A549 (cell line): ENCODE measurements at regions not wholly inside any gene's neighbourhood (a gene's known extent, or its start where the extent isn't known, plus 50 kb on each side); places are given as distances from the start of the nearest gene placed in this dataset.

Experiments used
- ATAC-seq, 2 experiments: fragments of 200-7000 bp in 1 of 2; fragments of >200 bp in 1 of 2; cut with Nextera tagmentation in 1 of 2; cut with Tn5 transposase in 1 of 2; 3 replicates each; pipeline versions ENCODE4 v1.8.0 to v1.9.1; 2018 to 2020; ENCODE audit warnings: mild to moderate bottlenecking in 1 of 2, moderate library complexity in 1 of 2
- CTCF ChIA-PET: fragments of 300-600 bp; sonication (Branson Sonifier 250); formaldehyde crosslinking; extraction: SDS; loops from one replicate; lab custom pipeline; 2021; ENCODE audit warnings: antibody characterized with exemption, inconsistent platforms; lab: Yijun Ruan, JAX
- POLR2A ChIA-PET: fragments of 350-600 bp; formaldehyde crosslinking; extraction: SDS; loops from one replicate; lab custom pipeline; 2021; ENCODE audit warnings: antibody characterized with exemption, inconsistent platforms; lab: Yijun Ruan, JAX
- DNase-seq, 2 experiments: peaks; one replicate each; pipeline versions ENCODE4 v3.0.0 to v3.0.0-alpha.2; 2011 to 2016; ENCODE audit warnings: low read depth in 1 of 2, low spot score in 1 of 2
- FAIRE-seq: peaks from 2 replicates; lab custom pipeline; 2011; peaks lifted over from hg19 to GRCh38; lab: Jason Lieb, UNC
- H3K27ac ChIP-seq, 2 experiments: fragments of >200 bp; sonication (Bioruptor Twin); formaldehyde crosslinking; 3 replicates each; pipeline ENCODE4 v1.5.1; 2016 to 2017
- H3K4me1 ChIP-seq: fragments of >200 bp; sonication (Bioruptor Twin); formaldehyde crosslinking; 3 replicates; pipeline ENCODE4 v1.6.1; 2016
- H3K4me2 ChIP-seq: fragments of >200 bp; sonication (Bioruptor Twin); formaldehyde crosslinking; 3 replicates; pipeline ENCODE4 v1.6.1; 2016
- H3K4me3 ChIP-seq: fragments of >200 bp; sonication (Bioruptor Twin); formaldehyde crosslinking; 3 replicates; pipeline ENCODE4 v1.5.1; 2016
- H3K9me3 ChIP-seq: fragments of >200 bp; sonication (Bioruptor Twin); formaldehyde crosslinking; 3 replicates; pipeline ENCODE4 v1.6.1; 2016
- BHLHE40 ChIP-seq: IDR thresholded peaks from 2 replicates; pipeline ENCODE4 v1.6.1; 2012; ENCODE audit warnings: low read depth, low read length, inconsistent platforms
- CEBPB ChIP-seq, 2 experiments: fragments of >200 bp in 1 of 2; sonication (Bioruptor Twin) in 1 of 2; formaldehyde crosslinking in 1 of 2; IDR thresholded peaks; 2 replicates each; pipeline ENCODE4 v1.6.1; 2012 to 2016
- CHD2 ChIP-seq: fragments of 150-350 bp; IDR thresholded peaks from 2 replicates; pipeline ENCODE4 v1.6.1; 2014; ENCODE audit warnings: low read length; ENCODE audit not compliant: partially characterized antibody
- CHD4 ChIP-seq: fragments of 200-600 bp; sonication (generic); IDR thresholded peaks from 2 replicates; pipeline ENCODE4 v1.6.1; 2016; ENCODE audit warnings: antibody characterized with exemption, mild to moderate bottlenecking, borderline replicate concordance
- E2F6 ChIP-seq: IDR thresholded peaks from 2 replicates; pipeline ENCODE4 v1.6.1; 2012; ENCODE audit warnings: low read depth, borderline replicate concordance
- EHF ChIP-seq: fragments of 250-450 bp; sonication (Bioruptor Pico); IDR thresholded peaks from 2 replicates; pipeline ENCODE4 v1.5.0; 2020; ENCODE audit warnings: mild to moderate bottlenecking
- EHMT2 ChIP-seq: fragments of 200-600 bp; sonication (generic); IDR thresholded peaks from 2 replicates; pipeline ENCODE4 v1.6.1; 2016; ENCODE audit warnings: antibody characterized with exemption, low read depth, mild to moderate bottlenecking, moderate library complexity
- EP300 ChIP-seq, 2 experiments: fragments of >200 bp; sonication (Bioruptor Twin); formaldehyde crosslinking; IDR thresholded peaks; 2 replicates in 1 of 2; 3 replicates in 1 of 2; pipeline ENCODE4 v1.6.1; 2016 to 2017
- ESRRA ChIP-seq: fragments of 150-350 bp; IDR thresholded peaks from 2 replicates; pipeline ENCODE4 v1.6.1; 2014; ENCODE audit warnings: mild to moderate bottlenecking, low read length, borderline replicate concordance
- FOSB ChIP-seq: fragments of 250-450 bp; sonication (Bioruptor Pico); IDR thresholded peaks from 2 replicates; pipeline ENCODE4 v1.5.0; 2020; ENCODE audit warnings: mild to moderate bottlenecking, moderate library complexity
- HOXA7 ChIP-seq: fragments of 250-450 bp; sonication (Bioruptor Pico); IDR thresholded peaks from 2 replicates; pipeline ENCODE4 v1.5.0; 2020; ENCODE audit warnings: mild to moderate bottlenecking, moderate library complexity
- HOXB5 ChIP-seq: fragments of 250-450 bp; sonication (Bioruptor Pico); IDR thresholded peaks from 2 replicates; pipeline ENCODE4 v1.5.0; 2020; ENCODE audit warnings: mild to moderate bottlenecking, moderate library complexity
- JUN ChIP-seq, 2 experiments: fragments of >200 bp; sonication (Bioruptor Twin); formaldehyde crosslinking; IDR thresholded peaks; 2 replicates in 1 of 2; 3 replicates in 1 of 2; pipeline ENCODE4 v1.6.1; 2016 to 2017
- JUNB ChIP-seq: fragments of >200 bp; sonication (Bioruptor Twin); formaldehyde crosslinking; IDR thresholded peaks from 2 replicates; pipeline ENCODE4 v1.6.1; 2016
- KDM1A ChIP-seq: fragments of 200-600 bp; sonication (generic); IDR thresholded peaks from 2 replicates; pipeline ENCODE4 v1.6.1; 2016; ENCODE audit warnings: low read depth, mild to moderate bottlenecking
- KDM5A ChIP-seq: fragments of 200-600 bp; sonication (generic); IDR thresholded peaks from 2 replicates; pipeline ENCODE4 v1.6.1; 2016; ENCODE audit warnings: antibody characterized with exemption, mild to moderate bottlenecking
- MAFK ChIP-seq: fragments of 450-650 bp; IDR thresholded peaks from 2 replicates; pipeline ENCODE4 v1.6.1; 2014; ENCODE audit not compliant: partially characterized antibody
- MAX ChIP-seq: IDR thresholded peaks from 2 replicates; pipeline ENCODE4 v1.6.1; 2012
- NPAS2 ChIP-seq: fragments of 250-450 bp; sonication (Bioruptor Pico); IDR thresholded peaks from 2 replicates; pipeline ENCODE4 v1.8.0; 2022; ENCODE audit warnings: mild to moderate bottlenecking, moderate library complexity, borderline replicate concordance
- PBX3 ChIP-seq: IDR thresholded peaks from 2 replicates; pipeline ENCODE4 v1.6.1; 2012
- RAD21 ChIP-seq, 2 experiments: fragments of >200 bp in 1 of 2; sonication (Bioruptor Twin) in 1 of 2; formaldehyde crosslinking in 1 of 2; IDR thresholded peaks in 1 of 2; conservative IDR thresholded peaks in 1 of 2; 2 replicates in 1 of 2; 3 replicates in 1 of 2; pipeline ENCODE4 v1.6.1; 2012 to 2018; ENCODE audit warnings: inconsistent platforms in 1 of 2
- RARB ChIP-seq: fragments of 250-450 bp; sonication (Bioruptor Pico); IDR thresholded peaks from 2 replicates; pipeline ENCODE4 v1.8.0; 2021; ENCODE audit warnings: mild to moderate bottlenecking, moderate library complexity
- RCOR1 ChIP-seq: fragments of 150-350 bp; IDR thresholded peaks from 2 replicates; pipeline ENCODE4 v1.6.1; 2014; ENCODE audit warnings: antibody characterized with exemption, low read length, low read depth
- RNF2 ChIP-seq: fragments of 200-600 bp; sonication (generic); IDR thresholded peaks from 2 replicates; pipeline ENCODE4 v1.6.1; 2016; ENCODE audit warnings: low read depth, mild to moderate bottlenecking, antibody characterized with exemption, moderate library complexity, borderline replicate concordance
- USF2 ChIP-seq: fragments of 450-650 bp; IDR thresholded peaks from 2 replicates; pipeline ENCODE4 v1.6.1; 2014; ENCODE audit warnings: antibody characterized with exemption
- ZC3H11A ChIP-seq: fragments of 450-650 bp; IDR thresholded peaks from 2 replicates; pipeline ENCODE4 v1.6.1; 2014; ENCODE audit warnings: antibody characterized with exemption, mild to moderate bottlenecking
- ZFP36 ChIP-seq: fragments of 450-650 bp; IDR thresholded peaks from 2 replicates; pipeline ENCODE4 v1.6.1; 2014; ENCODE audit warnings: borderline replicate concordance; ENCODE audit not compliant: partially characterized antibody
- WGBS: methylation state at CpG from one replicate; pipeline ENCODE4 v1.1.6; 2017; ENCODE audit errors: missing lambda C conversion rate; 5-methylcytosine and 5-hydroxymethylcytosine counted together
- TF ChIP-seq, protein P1 (sequence below): fragments of 150-350 bp; IDR thresholded peaks from 2 replicates; pipeline ENCODE4 v1.6.1; 2014; ENCODE audit warnings: low read depth, mild to moderate bottlenecking, low read length
- TF ChIP-seq, protein P2 (sequence below): fragments of >200 bp; sonication (Bioruptor Twin); formaldehyde crosslinking; IDR thresholded peaks from 2 replicates; pipeline ENCODE4 v1.6.1; 2016

- H3K4me2 ChIP-seq: no peak overlapping the region
- ChIA-PET POLR2A (no interaction called here), CTCF (no interaction called here)
- no peaks in the 10 kb centered on the region for H3K9me3 ChIP-seq
- TF ChIP-seq MAFK: no peak
- TF ChIP-seq NPAS2 (CRISPR knock-in tag): no peak
- TF ChIP-seq, protein P1, sequence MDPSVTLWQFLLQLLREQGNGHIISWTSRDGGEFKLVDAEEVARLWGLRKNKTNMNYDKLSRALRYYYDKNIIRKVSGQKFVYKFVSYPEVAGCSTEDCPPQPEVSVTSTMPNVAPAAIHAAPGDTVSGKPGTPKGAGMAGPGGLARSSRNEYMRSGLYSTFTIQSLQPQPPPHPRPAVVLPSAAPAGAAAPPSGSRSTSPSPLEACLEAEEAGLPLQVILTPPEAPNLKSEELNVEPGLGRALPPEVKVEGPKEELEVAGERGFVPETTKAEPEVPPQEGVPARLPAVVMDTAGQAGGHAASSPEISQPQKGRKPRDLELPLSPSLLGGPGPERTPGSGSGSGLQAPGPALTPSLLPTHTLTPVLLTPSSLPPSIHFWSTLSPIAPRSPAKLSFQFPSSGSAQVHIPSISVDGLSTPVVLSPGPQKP: no peak
- TF ChIP-seq CHD4: no peak
- no peak for TF ChIP-seq USF2
- TF ChIP-seq RCOR1: no peak
- no peak for TF ChIP-seq HOXB5 (CRISPR knock-in tag)
- TF ChIP-seq CHD2: no peak
- no peak for TF ChIP-seq ZC3H11A
- no peak for TF ChIP-seq ZFP36
- TF ChIP-seq, protein P2, sequence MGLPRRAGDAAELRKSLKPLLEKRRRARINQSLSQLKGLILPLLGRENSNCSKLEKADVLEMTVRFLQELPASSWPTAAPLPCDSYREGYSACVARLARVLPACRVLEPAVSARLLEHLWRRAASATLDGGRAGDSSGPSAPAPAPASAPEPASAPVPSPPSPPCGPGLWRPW: no peak
- TF ChIP-seq PBX3: no peak
- no peak for TF ChIP-seq FOSB (CRISPR knock-in tag)
- TF ChIP-seq MAX: no peak
- no peak for TF ChIP-seq RARB (CRISPR knock-in tag)
- no peak for TF ChIP-seq KDM5A
- no peak for TF ChIP-seq EHMT2
- no peak for TF ChIP-seq KDM1A
- TF ChIP-seq JUNB: no peak
- FAIRE-seq (no peak), ATAC-seq (no peak), DNase-seq (no peak)
- H3K27ac ChIP-seq: no peak overlapping the region
- H3K4me3 ChIP-seq: no peak overlapping the region
- no peaks in the 10 kb centered on the region for H3K4me1 ChIP-seq
Measured at GRCh38 chr11:95451261-95451660, 220.3 kb upstream of the SESN3 start.

- WGBS: 63% methylated on average over 4 of the region's 4 CpGs
- H3K27ac ChIP-seq: no peak overlapping the region
- CTCF ChIA-PET: no interaction called here
- no peak for FAIRE-seq
- no peak overlapping the region for H3K4me2 ChIP-seq
- H3K9me3 ChIP-seq: no peaks in the 10 kb centered on the region
- no peaks in the 10 kb centered on the region for H3K4me1 ChIP-seq
- DNase-seq: no peak
- POLR2A ChIA-PET: no interaction called here
- no peak for ATAC-seq
- no peak overlapping the region for H3K4me3 ChIP-seq
- TF ChIP-seq RNF2 (no peak), EHF (CRISPR knock-in tag) (no peak), E2F6 (no peak), HOXA7 (no peak), PBX3 (no peak), EP300 (IDR thresholded peaks at IDR 0.05) (no peak), JUNB (no peak), HOXB5 (CRISPR knock-in tag) (no peak), BHLHE40 (no peak), CEBPB (IDR thresholded peaks at IDR 0.05) (no peak), JUN (IDR thresholded peaks at IDR 0.05) (no peak), RAD21 (conservative IDR thresholded peaks at IDR 0.05 in 1 of 2, IDR thresholded peaks at IDR 0.05 in 1 of 2) (no peak), ZC3H11A (no peak), ESRRA (no peak)
Measured at GRCh38 chr11:95450547-95451123, 219.6 kb upstream of the SESN3 start.
